SKM-1 (cell line): ENCODE measurements at regions not wholly inside any gene's neighbourhood (a gene's known extent, or its start where the extent isn't known, plus 50 kb on each side); places are given as distances from the start of the nearest gene placed in this dataset.

Source experiments
- DNase-seq: peaks from one replicate; lab custom pipeline; 2025; ENCODE audit not compliant: unreplicated experiment; lab: John Stamatoyannopoulos, UW

DNA sequence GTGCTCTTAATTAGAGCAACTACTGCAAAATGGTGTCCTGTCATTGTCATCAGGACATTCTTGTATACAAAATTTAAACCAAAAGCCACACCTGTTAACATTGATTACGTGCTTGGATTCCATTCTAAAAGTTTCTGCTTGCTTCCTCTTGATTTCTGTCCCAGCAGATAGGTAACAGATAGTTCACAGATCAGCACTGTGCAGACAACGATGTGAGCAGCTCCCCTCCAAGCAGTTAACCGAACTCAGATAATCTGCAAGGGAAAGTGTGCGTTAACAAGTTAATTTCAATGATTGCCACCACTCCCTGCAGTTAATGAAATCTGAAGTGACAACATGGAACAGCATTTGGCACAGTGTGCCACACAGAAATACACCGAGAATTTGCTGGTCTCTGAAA, 54.4 kb upstream of the RELL1 start:
- DNase-seq: no peak

DNA sequence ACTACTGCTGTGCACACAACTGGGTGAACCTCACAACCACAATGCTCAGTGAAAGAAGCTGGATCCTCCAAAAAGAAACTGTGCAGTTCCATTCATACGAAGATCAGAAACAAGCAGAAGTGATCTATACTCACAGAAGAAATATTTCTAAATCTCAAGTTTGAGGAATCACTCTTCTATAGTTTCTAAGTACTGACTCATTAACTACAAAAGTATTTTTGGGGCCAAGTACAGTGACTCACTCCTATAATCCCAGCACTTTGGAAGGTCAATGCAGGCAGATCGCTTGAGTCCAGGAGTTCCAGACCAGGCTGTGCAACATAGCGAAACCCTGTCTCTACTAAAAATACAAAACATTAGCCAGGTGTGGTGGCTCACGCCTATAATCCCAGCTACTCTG, 51.3 kb upstream of the RELL1 start:
- DNase-seq: no peak
